ENCODE measurements at regions not wholly inside any gene's neighbourhood (a gene's known extent, or its start where the extent isn't known, plus 50 kb on each side); places are given as distances from the start of the nearest gene placed in this dataset.

DNA sequence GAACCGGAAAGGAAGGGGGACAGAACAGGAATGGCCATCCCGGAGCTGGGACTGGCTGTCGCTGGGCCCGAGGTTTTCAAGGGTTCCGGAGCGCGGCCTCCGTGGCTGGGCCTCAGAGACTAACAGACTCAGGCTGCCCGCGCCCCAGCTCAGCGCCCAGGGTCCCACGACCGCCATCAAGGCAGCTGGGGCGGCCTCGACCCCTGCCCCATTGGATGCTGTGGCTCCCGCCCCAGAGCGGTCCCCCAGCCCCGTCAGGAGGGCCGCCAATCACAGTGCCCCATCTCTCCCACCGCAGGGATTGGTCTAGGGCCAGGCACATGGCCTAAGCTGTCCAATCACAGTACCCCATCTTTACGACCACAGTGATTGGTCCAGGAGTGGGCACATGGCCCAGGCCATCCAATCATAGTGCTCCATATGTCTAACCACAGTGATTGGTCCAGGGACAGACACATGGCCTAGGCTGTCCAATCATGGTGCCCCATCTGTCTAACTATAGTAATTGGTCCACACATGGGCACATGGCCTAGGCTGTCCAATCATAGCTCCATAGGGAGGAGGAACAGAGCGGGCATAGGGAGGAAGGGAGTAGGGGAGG is 105.3 kb upstream of the NKX1-1 start:
- no peak for DNase-seq (ENCODE audit: low read depth)

DNA sequence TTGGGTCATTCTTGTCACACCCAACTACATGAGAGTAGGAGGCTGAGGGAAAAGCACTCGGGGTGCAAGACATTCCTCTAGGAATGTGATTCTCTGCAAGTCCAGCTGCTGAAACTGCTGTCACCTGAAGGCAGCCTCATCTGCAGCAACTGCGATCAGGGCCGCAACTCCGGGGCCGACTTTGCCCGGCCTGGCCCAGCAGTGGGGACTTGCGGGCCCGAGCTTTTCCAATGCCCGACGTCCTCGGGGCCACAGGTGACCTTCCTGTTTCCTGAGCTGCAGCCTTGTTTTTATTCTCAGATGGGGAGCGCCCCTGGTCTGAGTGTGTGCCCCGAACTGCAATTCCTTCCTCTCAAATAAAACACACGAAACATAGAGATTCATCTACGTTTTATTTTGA is 104.7 kb upstream of the NKX1-1 start:
- DNase-seq (ENCODE audit: low read depth): no peak

DNA sequence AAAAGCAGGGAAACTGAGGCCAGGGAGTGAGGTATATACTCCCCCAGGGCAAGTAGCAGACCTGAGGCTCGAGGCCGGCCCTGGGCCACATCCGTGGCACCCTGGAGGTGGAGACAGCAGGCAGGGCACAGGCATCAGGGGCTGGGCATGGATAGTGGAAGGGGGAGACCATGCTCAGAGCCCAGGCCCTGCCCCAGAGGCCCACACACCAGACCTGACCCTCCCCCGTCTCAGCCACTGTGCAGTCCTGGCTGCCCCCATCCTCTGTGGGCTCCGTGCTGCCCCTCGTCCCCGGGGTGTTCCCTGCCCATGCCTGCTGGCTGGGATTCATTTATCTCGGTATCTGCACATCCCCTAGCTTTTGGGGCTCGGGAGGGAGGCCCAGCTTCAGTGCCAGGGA is 103.1 kb upstream of the NKX1-1 start:
- no peak for DNase-seq (ENCODE audit: low read depth)

DNA sequence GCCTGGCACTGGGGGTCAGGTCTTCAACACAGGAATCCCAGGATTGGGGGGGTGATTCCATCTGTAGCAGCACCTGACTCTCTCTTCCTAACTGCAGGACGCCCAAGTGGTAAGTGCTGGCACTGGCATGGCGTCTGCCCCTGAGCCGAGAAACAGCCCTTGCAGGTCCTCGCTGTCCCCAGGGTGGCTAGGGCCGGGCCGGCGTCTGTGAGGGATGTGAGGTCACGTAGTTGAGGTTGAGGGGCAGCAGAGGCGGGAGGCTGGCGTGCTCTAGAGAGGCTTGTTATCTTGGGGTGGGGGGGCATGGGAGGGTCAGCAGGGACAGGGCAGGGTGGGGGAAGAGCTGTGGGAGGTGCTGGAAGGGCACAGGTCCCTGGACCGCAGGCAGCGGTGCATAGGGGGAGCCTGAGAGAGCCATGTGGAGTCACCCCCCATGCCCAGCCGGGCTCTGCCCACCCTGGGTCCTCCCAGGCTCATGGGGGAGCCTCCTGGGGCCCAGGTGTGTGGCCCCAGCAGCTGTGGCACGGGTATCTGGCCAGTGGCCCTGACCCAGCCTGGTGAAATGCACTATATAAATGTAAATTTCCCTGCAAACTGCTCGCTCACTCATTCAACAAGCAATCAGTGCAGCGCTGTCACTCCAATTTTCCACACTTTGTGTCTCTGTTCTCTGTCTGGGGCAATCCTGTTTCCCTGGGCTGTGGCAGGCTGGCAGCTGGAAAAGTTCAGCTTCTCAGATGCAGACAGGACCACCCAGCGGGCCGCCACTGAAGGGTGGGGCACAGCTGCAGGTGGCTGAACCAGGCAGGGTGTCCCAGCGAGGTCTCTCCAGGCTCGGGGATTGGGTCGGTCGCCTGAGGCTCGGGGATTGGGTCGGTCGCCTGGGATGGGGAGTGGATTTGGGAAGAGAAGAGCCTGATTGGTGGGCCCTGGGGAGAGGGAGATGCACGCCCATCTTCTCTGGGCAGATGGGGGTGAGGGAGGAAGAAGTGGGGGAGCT is 102.2 kb upstream of the NKX1-1 start:
- DNase-seq (ENCODE audit: low read depth): no peak

DNA sequence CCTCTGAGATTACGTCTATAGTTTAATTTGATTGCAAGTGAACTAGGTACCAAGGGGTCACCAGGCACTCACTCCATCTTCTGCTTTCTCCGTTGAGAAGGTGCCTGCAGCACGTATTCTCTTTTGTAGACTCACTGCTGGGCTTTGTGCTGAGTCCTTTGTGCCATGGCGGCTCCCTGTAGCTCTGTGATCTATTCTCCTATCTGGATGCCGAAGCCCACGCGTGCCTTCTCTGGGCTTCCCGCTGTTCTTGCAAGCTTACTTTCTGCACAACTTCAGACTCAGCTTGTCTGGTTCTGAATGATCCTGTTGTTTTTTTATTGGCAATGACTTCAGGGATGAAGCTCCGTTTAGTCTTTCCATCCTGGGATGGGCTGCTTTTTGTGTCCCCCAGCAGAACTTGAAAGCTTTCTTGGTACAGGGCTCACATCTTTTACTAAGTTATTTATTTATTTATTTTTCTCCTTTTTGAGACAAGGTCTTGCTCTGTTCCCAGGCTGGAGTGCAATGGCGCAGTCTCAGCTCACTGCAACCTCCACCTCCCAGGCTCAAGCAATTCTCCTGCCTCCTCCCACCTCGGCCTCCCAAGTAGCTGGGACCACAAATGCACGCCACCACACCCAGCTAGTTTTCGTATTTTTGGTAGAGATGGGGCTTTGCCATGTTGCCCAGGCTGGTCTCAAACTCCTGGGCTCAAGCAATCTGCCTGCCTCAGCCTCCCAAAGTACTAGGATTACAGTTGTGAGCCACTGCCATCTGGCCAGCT is 100.9 kb upstream of the NKX1-1 start:
- DNase-seq (ENCODE audit: low read depth): no peak

DNA sequence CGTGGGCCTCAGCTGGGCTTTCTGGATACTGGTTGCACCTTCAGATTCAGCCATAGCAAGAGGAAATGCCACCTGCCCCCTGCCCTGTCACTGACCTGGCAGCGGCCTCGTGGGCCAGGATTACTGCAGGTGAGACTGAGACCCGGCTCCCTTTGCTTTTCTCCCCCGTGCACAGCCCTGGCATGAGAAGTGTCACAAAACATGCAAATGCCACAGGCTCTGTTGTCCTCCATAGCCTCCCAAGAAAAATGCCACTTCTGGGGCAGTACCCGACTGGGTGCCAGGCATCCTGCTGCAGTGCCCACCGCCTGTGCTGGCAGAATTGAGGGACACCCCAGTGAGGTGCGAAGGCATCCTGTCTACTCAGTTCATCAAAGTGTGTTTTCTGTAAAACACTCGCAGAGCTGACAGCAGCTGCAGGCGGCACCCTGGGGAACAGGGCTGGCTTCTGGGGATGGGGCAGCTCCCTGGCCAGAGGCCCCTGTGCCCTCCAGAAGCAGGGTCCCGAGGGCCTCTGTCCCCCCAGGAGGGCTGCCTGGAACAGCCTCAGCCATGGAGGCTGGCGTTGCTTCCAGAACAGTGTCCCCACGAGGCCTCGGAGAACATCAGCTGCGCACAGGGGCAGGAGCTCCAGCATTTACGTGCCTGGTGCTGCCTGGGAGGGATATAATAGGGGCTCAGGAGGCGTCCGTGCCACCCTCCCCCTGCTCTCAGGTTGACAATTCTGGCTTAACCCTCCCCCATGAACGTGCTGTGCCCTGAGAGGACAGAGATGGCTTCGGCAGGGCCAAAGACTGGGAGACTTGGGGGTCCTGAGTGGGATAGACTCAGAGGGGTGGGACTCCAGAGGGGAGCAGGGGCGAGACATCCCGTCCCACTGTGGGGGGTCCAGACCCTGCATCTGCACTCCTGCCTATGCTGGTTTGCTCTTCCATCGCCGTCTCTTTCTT is 99.5 kb upstream of the NKX1-1 start:
- no peak for DNase-seq (ENCODE audit: low read depth)

DNA sequence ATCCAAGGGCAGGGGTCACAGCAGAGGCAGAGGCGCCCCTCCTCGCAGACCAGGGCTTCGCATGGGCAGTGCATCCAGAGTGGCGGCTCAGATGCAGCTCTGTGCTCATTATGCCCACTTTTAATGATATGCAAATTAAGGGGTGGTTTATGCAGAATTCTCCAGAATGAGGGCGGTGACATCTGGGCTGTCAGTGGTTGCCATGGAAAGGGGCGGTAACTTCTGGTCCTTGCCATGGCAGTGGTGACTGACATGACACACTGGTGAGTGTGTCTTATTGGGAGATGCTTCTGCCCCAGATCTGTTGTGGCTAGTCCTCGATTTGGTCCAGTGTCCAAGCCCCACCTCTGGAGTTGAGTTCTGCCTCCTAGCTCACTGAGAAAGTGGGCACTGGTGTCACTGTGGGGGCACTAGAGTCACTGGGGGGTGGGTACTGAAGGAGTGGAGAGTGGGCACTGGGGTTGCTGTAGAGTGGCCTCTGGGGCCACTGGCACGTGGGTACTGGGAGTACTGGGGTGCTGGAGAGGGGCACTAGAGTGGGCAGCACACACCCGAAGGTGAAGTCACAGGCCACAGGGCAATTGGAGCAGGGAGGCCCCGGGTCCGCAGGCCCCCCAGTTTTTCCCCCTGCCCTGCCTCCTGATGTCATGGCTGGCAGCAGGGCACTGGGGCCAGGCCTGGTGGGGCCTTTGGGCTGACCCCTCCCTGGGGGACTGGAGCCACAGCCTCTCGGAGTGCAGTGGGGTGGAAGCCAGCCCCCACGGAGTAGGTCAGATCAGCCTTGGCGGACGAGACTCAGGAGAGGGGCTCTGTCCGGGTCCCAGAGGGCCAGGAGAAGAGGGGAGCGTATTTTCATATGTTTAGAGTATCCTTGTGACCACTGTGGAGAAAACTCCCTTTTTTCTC is 98.6 kb upstream of the NKX1-1 start:
- no peak for DNase-seq (ENCODE audit: low read depth)

DNA sequence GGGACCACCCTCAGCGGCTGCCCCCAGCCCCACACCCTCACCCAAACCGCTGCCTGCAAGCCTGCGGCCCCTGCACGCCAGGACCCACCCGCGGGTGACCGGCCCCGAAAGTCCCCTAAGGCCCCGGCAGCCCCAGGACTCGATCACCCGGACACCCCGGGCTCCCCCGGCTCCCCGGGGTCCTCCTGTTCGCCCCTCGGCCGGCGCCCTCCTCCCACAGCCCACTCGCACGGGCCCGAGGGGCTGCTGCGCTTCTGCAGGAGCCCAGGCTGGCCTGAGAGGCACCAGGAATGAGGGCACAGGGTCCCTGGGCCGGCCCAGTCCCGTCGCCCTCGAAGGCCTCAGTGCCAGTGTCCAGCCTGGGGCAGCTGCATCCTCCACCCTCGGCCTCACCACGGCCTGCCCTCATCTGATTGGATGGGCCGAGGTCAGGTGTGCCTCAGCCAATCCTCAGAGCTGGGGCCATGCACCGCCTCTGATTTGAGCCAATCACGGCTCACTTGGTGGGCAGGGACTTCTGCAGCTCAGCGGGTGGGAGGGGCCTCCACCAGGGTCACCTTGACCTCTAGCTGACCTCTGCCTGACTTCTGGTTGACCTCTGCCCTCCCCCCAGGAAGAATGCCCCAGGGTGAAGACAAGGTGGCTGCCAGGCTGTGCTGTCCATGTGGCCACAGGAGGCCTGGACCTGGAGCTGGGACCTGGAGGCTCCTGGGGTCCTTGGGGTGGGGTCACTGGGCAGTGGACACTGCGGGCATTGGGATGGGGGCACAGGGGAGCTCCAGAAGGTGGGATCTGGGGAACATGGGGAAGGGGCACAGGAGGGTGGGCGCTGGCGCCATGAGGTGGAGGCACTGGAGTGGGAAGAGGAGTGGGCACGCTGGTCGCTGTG is 97.6 kb upstream of the NKX1-1 start:
- no peak for DNase-seq (ENCODE audit: low read depth)

DNA sequence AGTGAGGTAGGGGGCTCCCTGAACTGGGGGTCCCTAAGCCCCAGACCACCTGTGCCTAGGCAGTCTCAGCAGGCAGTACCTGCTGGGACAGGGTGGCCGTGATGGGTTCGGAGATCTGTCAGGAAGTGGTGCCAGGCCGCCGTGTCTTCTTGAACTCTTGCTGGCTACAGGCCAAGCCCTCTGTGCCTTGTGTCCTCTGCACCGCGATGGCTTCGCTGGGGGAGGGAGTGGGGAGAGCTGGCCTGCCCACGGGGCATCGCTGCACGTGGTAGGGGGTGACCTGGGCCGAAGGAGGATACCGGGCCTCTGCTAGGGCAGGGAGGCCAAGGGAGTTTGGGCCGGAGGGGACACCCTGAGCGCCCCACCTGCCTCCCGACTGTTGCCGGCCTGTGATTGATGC is 96.7 kb upstream of the NKX1-1 start:
- no peak for DNase-seq (ENCODE audit: low read depth)

DNA sequence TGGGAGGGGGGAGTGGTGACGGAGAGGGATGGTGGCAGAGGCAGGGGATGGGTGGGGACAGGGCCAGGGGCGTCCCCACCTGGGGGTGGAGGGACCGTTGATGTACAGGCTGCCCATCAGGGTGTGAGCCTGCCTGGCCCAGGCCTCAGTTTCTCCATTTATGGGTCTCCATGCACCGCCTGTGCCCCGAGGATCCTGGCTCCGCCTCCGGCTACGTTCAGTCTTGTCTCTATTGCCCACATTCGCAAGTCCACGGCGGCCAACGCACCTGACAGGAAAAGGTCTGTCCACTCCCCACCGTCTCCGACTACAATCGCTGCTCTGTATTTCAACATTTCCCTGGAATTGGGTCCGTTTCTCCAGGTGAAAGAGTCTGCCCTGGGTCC is 96.3 kb upstream of the NKX1-1 start:
- DNase-seq (ENCODE audit: low read depth): no peak

DNA sequence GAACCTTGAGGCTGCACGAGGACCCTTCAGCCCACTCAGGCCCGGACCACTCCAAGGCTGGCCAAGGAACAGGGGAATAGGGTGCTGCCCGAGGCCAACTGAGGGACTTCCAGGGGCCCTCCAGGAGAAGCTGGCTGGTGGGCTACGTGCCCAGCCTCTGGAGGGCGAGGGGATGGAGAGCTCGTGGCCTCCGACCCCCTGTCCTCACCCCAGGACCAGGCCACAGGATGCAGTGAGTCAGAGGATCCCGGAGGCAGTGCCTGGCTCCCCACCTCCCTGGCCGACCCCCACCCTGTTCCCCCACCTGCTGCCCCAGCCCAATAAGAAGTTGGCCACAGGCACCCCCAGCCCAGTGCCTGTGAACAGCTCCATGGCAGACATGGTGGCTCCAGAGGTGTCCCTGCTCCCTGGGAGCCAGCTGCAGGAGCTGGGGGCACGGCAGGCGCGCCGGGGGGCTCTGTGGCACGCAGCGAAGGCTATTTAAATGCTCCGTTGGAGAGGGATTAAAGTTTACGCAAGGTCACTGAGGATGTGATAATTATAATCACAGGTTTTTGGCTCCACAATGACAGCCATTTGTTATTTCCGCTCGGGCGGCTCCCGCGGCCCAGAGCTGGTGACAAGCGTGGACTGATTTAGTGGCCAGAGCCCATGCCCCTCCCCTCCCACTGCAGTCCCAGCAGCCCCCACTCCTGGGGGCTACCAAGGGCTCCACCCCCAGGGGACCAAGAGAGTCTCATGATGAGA is 95.7 kb upstream of the NKX1-1 start:
- no peak for DNase-seq (ENCODE audit: low read depth)

DNA sequence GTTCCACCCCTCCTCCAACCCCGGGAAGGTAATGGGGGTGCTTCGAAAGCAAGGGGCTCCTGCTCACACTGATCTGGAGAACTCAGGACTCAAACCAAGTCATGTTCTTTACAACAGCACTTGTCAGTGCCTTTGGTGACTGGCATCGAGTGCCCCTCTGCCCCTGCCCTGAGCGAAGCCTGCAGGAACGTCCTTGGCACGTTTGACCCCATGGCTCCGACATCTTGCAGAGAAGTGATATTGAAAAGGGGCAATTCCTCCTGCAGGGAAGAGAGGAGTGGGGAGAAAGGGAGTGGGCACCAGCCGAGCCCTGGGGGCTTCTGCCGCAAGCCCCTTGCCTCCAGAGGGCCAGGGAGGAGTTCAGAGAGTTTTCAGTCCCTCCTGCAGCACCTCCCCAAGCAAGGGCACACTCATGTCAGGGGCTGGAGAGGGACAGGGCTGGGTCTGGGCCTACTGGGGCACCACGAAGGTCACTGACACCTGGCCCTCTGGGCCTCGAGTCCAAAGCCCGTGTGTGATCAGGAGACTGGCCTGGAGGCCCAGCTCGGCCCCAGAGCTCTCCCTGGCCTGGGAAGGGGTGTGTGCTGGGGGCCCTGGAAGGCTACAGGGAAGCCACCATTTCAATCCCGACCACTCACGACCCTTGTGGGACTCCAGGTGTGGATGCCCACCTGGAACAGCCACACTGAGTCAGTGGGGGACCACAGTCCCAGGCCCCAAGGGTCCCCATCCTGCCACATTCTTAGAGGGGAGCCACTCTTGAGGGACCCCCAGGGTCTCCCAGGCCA is 94.9 kb upstream of the NKX1-1 start:
- no peak for DNase-seq (ENCODE audit: low read depth)

DNA sequence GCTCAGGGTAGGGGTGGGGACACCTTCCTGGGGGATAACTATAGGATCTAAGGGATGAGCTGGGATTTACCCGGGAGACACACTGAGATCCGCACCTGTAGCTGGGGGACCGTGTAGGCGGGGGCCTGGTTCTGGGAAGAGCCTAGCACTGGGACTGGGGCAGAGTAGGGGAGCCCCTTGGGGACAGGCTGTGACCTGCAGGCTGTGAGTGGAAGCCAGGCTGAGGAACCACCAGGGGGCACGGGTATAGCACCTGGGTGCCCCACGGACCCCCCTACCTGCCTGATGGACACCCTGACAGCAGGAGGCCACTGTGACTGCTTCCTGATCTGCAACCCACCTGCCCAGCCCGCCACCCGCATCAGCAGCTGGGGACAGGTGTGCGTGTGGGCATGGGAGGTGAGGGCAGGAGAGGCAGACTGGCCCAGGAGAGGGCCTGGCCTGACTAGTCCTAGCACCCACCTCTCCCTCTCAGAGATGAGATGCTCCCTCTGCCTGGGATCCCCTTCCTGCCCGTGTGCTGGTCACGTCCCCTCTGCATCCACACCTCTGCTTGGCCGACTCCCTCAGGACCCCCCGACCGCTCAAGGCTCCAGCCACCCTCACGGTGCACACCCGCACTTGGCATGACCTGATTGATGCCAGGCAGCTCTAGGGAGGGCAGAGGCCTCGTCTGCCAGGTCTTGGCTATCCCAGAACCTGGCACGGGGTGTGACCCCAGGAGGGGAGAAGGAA is 94.2 kb upstream of the NKX1-1 start:
- no peak for DNase-seq (ENCODE audit: low read depth)

DNA sequence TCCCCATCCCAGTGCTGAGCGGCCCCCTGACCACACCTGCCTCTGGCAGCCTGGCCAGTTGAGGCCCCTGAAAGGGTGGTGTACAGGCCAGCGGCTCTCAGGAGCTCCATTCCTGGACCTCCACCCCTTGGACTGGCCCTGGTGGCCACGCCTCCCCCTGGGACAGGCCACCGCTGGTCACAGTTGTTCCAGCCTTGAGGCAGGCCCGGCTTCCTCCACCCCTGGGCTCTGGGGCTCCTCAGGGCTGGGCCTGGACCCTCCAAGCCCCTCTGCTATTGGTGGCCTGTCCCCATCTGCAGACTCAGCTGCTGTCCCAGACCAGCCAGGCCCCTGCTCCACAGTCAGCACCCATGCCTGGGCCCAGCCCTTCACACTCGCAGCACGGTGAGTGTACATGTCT is 93.2 kb upstream of the NKX1-1 start:
- DNase-seq (ENCODE audit: low read depth): no peak

DNA sequence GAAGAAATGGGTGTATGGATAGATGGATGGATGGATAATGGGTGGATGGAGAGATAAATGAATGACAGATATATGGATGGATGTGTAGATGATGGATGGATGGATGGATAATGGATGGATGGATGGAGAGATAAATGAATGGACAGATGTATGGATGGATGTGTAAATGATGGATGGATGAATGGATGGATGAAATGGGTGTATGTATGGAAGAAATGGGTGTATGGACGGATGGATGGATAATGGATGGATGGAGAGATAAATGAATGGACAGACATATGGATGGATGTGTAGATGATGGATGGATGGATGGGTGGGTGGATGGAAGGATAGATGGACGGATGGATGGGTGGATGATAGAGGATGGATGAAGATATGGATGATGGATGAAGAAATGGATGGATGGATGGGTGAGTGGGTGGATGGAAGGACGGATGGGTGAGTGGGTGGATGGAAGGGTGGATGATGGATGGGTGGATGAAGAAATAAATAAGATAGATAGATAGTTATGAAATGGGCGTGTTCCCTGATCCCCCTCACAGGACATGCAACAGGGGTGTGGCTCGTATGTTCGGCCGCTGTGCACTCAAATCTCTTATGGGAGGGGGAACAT is 91.1 kb upstream of the NKX1-1 start:
- DNase-seq (ENCODE audit: low read depth): no peak

DNA sequence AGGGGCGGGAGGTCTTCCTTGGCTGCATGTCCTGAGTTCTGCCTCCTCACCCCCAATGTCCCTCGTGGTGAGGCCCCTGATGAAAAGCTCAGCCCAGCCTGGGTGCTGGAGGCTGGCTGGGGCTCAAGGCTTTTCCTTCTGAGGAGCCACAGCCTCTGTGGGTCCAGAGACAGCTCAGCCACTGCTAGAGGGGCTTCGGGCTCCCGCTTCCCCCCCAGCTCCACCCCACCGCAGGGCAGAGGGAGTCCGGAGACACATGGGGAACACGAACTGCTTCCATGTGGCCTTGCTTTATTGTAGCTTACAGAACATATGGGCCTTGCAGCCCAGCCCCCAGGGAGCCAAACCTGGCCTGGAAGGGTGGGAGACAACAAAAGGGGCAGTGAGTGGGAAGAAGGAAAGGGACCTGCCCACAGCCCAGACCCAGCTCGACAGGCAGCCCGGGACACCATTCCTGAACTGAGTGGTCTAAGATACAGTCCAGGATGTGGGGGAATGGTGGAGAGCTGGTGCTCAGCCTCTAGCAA is 89.9 kb upstream of the NKX1-1 start:
- DNase-seq (ENCODE audit: low read depth): no peak
